HG02981 (cell line): ENCODE measurements at regions not wholly inside any gene's neighbourhood (a gene's known extent, or its start where the extent isn't known, plus 50 kb on each side); places are given as distances from the start of the nearest gene placed in this dataset.

ENCODE experiments used
- ATAC-seq: cut with Tn5 transposase; IDR thresholded peaks from one replicate; pipeline ENCODE4 v1.9.1; 2021; ENCODE audit warnings: mild to moderate bottlenecking, moderate library complexity; ENCODE audit not compliant: unreplicated experiment

- no peak for ATAC-seq
These were observed 499.3 kb downstream of the FOXG1 start for GRCh38 chr14:29265852-29266251.

- ATAC-seq, result no peak
These were observed 505.1 kb downstream of the FOXG1 start for GRCh38 chr14:29271669-29272068.

- ATAC-seq, result no peak
These were observed 506.9 kb downstream of the FOXG1 start for GRCh38 chr14:29273513-29273912.

- ATAC-seq, result no peak
These were observed 508.5 kb downstream of the FOXG1 start for GRCh38 chr14:29274890-29275596.

- no peak for ATAC-seq
These were observed 512.0 kb downstream of the FOXG1 start for GRCh38 chr14:29278301-29279263.

- no peak for ATAC-seq
These were observed 515.6 kb downstream of the FOXG1 start for GRCh38 chr14:29282169-29282568.

GRCh38 chr14:29290441-29290840, 523.9 kb downstream of the FOXG1 start:
- no peak for ATAC-seq

GRCh38 chr14:29299372-29299771, 532.8 kb downstream of the FOXG1 start:
- no peak for ATAC-seq

GRCh38 chr14:29301571-29301970, 535.0 kb downstream of the FOXG1 start:
- ATAC-seq, result no peak

GRCh38 chr14:29310210-29310609, 543.6 kb downstream of the FOXG1 start:
- no peak for ATAC-seq

GRCh38 chr14:29310757-29311156, 544.2 kb downstream of the FOXG1 start:
- no peak for ATAC-seq

GRCh38 chr14:29311983-29312382, 545.4 kb downstream of the FOXG1 start:
- ATAC-seq, result no peak

GRCh38 chr14:29316936-29317335, 550.3 kb downstream of the FOXG1 start:
- ATAC-seq, result no peak

- ATAC-seq, result no peak
These were observed 550.8 kb downstream of the FOXG1 start for GRCh38 chr14:29317423-29317822.

GRCh38 chr14:29320286-29320685, 553.7 kb downstream of the FOXG1 start:
- no peak for ATAC-seq

- ATAC-seq, result no peak
These were observed 555.1 kb downstream of the FOXG1 start for GRCh38 chr14:29321646-29322045.

GRCh38 chr14:29339494-29340172, 573.0 kb downstream of the FOXG1 start:
- ATAC-seq, result no peak

GRCh38 chr14:29348504-29348903, 579.1 kb downstream of the PRKD1 start:
- ATAC-seq, result no peak

- ATAC-seq, result no peak
These were observed 577.2 kb downstream of the PRKD1 start for GRCh38 chr14:29350496-29350895.

GRCh38 chr14:29351996-29352705, 575.5 kb downstream of the PRKD1 start:
- ATAC-seq, result no peak

GRCh38 chr14:29352706-29353080, 575.0 kb downstream of the PRKD1 start:
- no peak for ATAC-seq
